GM18498 (cell line): ENCODE measurements at regions not wholly inside any gene's neighbourhood (a gene's known extent, or its start where the extent isn't known, plus 50 kb on each side); places are given as distances from the start of the nearest gene placed in this dataset.

Experiments used
- ATAC-seq: cut with Tn5 transposase; IDR thresholded peaks from one replicate; pipeline ENCODE4 v1.9.1; 2021; ENCODE audit warnings: mild to moderate bottlenecking, moderate library complexity; ENCODE audit not compliant: unreplicated experiment

DNA sequence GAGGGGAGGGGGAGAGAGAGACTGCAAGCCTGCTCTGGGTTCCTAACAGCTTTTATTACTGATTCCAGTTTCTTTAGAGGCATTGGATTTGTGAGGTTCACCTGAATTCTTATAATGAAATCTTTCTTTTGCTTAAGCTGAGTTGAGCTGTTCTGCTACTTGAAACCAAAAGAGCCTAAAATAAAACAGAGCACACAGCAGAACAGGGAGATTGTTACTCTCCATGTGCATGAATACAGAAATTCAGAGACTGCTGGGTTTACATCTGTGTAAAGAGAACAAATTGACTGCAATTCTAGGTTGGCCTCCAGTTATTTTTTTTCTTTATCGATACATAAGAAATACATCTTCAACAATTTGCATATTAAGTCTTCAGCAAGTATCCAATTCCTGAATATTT lies 168.8 kb upstream of the NRIP1 start:
- no peak for ATAC-seq

DNA sequence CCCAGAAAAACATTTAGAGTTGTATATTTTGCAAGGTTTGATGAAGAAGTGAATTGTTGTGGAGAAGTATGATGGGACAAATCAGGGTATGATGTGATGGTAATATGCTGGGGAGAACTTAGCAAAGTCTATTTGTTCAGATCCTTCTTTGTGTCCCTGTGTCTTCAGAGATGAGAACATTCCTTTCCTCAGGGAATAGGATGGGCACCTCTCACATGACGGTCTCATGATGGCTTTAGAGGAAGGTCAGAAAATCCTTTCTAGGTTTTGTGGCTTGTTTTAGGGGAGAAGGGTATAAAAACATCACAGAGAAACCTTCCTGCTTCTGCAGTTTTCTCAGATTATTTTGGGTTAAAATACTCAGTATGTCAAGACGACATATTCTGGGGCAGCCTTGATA lies 171.3 kb upstream of the NRIP1 start:
- no peak for ATAC-seq

DNA sequence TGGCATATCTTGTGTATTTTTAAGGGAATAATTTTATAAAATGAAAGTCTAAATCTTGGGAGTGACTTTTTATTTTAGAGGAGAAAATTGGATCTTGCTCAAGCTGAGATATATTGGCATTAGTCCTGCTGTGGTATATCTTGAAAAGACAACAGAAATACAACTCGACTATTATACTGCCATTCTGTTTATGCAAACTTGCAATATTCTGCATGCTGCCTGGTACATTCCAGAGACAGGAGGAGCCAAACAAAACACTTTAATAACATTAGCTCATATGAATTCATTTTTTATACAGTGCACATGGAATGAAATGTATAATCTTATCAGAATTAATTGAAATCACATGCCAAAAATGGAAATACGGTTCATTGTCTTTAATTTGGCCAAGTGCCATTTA lies 176.0 kb upstream of the NRIP1 start:
- ATAC-seq = no peak

DNA sequence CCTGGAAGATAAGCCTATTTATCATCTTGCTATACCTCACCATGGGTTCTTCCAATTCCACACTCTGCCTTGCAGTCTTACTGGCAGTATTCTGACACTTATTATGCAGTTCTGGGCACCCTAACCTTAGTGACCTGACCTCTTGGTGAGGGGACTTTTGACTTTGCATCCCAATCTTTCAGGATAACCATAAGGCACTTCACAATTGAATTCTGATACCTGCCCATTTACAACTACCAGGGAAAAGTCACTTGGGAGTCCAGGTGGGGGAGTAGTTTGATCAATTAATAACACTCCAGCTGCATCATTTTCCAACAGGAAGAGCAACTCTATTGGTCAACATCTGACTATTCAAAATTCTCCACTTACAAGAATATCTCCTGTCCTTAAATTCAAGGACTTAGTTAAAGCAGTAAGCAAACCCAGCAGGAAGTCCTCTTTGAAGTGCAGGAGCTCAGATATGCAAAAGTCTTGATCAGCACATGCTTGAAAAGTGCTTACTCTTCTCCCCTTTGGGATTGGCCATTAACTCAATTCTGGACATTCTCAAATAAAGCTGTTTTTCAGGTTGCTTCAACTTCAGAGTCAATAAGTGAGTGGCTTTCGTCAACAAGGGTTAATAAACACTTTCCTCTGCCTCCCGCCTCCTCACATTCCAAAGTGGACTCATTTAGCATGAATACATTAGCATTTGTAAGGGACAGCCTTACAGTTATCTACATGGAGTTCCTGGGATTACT lies 177.4 kb upstream of the NRIP1 start:
- no peak for ATAC-seq

DNA sequence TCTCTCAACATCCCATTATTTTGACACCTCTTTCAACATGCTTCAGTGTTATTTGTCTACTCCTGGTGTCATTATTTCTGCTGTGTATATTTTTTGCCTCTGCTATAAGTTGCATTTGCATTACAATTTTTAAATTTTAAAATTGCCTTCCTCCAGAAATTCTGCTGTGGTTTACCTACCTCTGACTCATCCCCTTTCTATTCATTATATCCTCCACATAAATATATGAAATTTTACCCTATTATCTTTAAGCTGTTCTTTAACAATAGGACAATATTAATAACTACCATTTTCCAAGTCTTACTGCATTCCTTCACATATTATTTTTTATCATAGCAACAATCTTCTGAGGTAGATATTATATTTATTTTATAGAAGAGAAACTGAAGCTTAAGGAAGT lies 178.1 kb upstream of the NRIP1 start:
- no peak for ATAC-seq

DNA sequence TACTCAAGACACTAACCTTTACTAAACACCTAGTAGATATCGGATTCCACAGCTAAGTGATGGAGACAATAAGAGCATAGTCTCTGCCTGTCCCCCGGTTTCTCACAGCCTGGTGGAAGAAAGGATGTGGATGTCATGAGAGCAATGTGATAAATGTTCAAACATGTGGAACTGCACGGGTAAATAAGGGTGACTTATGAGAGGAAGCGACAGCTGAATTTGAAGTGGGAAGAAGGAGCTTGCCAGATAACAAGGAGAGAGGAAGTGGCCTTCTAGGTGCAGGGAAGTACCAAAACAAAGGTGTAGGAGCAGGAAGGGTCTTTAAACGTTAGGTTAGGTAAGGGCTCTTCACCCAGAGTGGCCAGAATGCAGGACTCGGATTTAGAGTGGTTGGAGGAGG lies 178.6 kb upstream of the NRIP1 start:
- no peak for ATAC-seq

DNA sequence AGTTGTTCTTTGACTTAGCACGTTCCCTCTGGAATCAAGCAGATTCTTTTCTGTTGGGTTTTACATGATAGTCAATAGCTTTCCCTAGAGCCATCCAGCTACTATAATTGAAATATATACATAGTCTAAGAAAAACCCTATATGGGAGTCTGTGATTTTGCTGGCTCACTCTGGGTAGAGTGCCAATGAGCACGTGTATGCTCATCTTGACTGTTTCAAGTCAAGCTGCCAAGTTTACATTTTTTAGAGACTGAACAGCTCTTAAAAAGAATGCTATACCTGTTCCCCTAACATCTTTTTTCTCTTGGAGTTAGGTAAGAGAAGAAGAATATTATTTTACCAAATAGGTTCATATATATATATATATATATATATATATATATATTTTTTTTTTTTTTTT lies 182.8 kb upstream of the NRIP1 start:
- no peak for ATAC-seq

DNA sequence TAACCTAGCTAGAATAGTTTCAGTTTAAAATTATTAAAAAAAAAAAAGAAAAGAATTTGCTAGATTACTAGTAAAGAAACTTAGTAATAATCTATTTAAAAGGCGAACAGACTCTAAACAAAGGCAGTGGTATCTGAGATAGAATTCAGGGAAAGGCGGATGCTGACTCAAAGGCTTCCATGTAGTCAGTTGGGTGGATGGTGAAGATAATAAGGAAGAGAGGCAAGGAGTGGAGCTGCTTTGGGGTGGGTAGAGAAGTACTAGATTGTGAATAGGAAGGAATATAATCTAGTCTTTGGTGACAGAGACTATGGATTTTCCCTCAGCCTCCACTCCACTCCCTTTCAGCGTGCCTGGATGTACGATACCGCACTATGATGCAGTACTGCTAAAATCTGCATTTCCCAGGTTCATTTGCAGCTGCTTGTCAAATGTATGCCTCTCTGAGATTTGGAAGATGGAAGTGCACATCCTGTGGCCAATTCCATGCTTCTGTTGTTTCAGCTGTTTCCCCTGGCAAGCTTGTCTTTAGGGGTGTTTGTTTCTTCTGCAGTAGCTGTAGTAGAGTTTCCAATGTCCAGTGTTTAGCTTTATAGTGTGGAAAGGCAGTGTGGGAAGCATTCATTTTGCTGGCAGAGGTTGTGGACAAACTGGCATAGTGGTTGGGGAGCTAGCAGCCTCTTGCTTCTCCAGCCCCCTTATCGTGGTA lies 184.6 kb upstream of the NRIP1 start:
- no peak for ATAC-seq

DNA sequence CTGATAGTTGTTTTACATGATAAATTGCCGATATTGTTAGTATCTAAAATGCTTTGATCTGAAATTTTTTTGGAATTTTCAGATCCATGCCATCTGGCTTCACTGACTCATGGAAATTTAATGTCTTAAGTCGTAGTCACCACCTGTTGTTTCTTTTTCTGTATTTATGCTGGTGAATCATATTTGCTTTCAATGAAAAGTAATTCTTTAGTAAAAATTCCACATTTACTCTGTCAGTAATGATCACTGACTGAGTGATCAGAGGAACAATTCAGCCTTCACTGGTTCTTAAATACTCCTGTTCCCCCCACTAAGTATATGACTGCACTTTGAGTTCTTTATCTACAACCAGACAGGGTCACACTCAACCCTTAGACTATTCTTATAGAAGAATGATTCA lies 185.6 kb upstream of the NRIP1 start:
- ATAC-seq = no peak

DNA sequence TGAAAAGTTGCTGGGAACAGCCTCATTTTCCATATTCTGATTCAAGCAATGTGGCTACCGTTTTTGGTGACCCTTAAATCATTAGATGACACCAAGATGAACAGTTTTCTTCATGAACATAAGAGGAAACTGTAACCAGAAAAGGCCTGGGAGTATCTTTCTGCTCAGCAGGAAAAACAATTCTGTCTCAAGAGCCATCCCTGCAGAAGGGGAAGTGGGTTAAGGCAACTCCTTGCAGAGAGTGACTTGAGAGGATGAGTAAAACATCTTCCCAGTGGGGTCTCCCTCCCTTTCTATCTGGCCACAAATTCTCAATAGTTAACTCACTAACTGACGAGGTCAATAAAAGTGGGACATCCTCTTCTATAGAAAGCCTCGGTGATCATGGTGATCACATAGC lies 187.6 kb upstream of the NRIP1 start:
- ATAC-seq = no peak

DNA sequence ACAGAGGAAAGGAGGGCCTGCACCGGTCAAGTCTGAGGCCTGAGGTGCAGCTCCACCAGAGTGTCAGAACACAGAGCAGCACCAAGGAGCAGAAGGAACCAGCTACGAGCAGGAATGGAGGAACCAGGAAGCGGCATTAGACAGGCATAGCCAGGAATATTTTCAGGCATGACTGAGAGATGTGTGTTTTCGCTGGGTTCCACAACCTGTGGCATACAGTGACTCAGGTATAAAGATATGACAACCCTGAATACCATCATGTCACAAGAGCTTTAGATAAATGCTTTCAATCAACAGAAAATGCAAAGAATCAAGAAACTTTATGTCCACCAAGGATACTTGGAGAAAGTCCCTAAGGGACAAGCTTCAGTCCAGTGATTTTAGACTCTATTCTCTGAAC lies 189.3 kb upstream of the NRIP1 start:
- ATAC-seq = no peak

DNA sequence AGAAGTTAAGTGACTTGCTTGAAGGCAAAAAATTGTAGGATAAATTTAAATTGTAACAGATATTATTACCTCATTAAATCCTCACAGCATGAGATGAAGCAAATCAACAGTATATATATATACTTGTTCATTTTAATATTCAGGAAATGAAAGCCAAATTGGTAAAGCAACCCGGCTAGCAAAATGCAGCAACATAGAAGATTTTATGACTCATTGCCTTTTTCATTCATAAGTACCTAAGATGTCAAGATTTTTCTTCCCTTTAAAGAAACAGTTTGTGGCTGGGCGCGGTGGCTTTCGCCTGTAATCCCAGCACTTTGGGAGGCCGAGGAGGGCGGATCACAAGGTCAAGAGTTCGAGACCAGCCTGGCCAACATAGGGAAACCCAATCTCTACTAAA lies 190.5 kb upstream of the NRIP1 start:
- ATAC-seq = no peak

DNA sequence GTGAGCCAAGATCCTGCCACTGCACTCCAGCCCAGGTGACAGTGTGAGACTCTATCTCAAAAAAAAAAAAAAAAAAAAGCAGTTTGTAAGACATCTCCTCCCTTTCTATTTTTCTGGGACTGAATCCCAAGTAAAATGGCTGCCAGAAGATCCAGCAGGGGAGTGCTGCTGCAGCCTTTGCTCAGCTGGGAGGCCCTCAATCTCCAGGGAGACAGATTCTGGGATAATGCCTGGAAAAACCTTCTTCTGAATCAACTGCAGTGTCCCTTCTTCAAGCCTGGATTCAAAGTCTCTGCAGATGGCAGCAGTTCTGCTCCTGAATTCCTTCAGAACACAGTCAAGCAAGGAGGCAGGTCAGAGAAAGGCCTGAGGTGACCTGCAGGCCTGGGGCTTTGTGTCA lies 191.0 kb upstream of the NRIP1 start:
- ATAC-seq = no peak

DNA sequence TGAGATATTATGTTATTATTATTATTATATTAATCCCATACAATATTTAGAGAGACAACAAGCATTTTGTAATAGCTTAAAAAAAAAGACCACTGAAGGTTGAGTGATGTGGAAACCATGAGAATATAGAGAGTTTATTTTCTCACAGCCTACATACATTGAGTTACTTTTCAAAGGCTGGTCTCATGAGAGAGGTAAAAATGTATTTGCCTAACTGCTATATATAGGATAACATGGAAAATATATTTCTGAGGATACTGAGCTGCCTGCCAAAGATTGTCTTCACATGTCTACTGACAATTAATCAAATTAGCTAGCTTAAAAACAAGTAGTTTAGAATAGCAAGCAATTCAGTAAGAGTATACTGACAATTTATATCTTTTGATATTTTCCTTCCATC lies 192.2 kb upstream of the NRIP1 start:
- no peak for ATAC-seq

DNA sequence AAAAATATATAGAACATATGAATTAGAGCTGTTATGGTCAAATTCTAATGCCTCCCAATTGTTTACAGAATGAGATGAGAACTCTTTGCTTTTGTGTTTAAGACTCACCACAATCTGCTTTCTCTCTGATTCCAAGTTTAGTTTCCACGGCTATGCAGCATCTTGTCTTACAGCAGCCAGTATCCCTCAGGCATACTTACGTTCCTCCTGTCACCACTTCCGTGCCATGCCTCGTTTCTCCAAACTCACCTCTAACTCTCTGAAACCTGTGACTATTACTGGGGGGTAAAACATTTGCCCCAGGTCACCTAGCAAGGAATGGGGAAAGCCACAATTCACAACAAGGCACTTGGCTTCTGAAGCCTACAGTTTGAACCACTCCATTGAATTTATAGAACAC lies 192.8 kb upstream of the NRIP1 start:
- ATAC-seq = no peak

DNA sequence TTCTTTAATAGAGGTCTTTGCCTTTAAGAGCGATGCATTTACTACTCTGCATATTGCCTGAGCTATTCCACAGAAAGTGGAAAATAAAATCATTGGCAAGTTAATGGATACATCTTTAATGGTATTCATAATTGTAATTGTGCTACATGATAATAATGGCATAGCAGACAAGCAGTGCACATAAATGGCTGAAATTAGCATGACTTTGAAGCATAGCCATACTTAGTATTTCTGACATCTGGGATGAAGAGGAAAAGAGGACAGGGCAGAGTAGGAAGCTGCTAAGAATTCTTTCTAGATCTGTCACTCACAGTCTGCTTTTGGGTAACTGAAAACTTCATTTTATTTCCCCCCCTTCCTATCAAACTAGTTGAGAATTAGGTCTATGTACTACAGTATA lies 195.0 kb upstream of the NRIP1 start:
- no peak for ATAC-seq

DNA sequence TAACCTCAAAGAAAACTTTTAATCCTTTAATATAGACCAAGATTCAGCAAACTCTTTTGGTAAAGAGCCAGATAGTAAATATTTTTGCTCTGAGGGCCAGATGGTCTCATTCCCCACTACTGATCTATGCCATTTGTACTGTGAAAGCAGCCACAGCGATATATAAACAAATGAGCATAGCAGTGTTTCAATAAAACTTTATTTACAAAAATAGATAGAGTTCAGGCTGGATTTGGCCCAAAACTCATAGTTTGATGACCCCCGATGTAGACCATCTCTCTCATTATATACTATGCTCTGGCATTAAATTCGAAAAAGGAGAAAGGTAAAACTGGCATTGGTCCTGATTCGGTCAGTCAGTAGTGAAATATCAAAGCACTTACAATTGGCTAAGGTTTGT lies 195.8 kb upstream of the NRIP1 start:
- ATAC-seq = no peak

DNA sequence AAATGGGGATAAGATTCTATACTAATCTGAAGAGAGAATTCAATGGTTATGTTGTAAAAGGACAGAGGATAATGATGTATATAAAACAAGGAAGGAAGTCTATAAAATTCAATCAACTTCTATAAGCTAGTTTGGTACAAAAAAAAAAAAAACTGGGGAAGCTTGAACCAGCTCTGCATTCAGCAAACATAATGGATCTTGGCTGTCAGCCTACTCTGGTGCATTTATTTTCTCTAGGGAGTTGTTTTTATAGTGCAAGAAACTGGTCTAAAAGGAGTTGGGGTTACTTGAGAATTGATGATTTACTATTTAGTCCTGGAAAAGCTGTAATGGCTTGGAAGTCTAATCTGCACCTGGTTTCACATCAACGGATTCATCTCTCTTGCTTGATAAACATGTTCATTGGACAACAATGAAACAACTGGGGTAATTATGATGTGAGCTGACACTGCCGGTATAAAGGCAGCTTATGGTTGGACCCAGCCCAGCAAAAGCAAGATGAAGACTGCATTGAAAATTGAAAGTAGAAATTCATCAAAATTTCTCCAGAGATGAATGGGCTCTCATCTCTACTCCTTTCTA lies 199.4 kb upstream of the NRIP1 start:
- ATAC-seq = no peak

DNA sequence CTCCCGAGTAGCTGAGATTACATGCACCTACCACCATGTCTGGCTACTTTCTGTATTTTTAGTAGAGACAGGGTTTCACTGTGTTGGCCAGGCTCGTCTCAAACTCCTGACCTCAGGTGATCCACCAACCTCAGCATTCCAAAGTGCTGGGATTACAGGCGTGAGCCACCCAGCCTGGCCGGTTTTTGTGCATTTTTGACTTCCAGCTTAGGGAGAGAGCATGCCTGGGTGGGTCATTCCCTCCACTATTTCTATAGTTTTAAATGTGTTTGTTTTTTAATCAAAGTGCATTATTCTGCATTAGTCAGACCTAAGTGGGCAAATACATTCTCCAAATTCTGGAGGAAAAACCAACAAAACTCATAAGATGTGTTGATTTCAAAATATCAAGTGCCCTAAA lies 207.4 kb upstream of the NRIP1 start:
- ATAC-seq = no peak

DNA sequence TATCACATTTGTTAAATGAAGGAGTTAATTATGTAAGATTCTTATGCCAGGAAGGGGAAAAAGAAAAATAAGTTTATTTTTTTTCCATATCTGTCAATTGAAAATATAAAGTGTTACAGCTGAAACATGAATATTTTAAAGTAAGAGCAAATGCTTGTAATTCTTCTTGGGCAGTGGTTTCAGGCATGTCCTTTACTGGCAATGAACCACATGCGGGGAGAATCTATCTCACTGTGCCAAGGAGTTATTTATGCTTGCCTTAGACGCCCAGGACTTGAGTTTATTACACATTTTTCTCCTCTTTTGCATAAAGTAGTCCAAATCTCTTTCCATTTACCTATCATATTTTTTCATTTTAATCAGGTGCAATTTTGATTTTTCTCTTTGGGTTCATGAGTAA lies 207.8 kb upstream of the NRIP1 start:
- ATAC-seq = no peak

DNA sequence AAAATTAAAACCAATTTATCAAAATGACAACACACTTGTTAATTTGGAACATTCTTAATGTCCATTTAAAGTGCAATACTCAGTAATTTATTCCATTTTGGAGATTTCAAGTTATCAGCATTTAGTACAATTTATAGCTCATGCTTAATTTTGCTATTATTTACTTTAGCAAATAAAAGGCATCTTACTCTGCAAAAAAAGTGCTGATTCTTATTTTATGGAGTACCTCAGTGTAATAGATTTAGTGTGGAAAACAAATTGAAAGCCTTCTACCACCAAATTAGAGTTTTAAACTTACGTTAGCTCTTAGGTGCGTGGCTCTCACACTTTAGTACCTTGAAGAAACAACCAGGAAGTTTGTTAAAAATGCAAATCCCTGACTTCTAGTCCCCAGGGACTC lies 208.4 kb upstream of the NRIP1 start:
- no peak for ATAC-seq

DNA sequence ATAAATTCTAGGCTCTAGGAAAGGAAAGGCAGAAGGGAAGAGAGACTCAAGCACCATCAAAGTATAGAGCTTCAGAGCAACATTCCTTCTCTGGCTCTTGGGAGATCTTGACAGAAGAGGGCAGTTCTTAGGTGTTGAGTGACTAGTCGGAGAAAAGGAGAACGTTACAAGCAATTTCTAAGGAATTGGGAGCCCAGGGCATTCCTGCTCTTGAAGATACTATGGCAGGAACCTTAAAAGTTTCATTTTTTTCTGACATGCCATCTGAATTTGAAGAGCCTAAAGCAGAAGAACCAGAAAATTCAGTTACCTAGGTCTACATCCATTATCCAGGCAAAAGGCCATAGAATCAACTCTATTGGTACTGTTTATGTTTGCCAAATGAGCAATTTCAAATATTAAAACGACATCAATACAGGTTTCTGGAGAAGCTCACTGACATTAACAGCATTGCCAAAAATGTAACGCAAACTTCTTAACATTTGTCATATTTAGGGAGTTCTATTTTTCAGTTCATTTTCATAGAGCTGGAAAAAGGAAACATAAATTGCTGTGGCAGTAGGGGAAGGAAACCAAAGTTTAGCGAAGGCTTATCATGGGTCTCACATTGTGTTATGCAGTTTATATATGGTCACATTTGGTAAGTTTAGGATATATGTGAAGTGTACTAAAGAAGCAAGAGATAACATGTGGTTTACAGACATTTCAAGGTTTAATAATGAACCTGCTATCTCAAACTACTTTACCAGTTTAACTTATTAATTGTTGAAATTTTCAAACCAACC lies 210.1 kb upstream of the NRIP1 start:
- ATAC-seq = no peak
